HepG2 (cell line): ENCODE measurements at regions not wholly inside any gene's neighbourhood (a gene's known extent, or its start where the extent isn't known, plus 50 kb on each side); places are given as distances from the start of the nearest gene placed in this dataset.

Source experiments
- CBX5 ChIP-seq: sonication (generic); formaldehyde crosslinking; IDR thresholded peaks from 2 replicates; pipeline ENCODE4 v1.4.0; 2020; ENCODE audit warnings: missing genetic modification reagents, borderline replicate concordance
- FIP1L1 ChIP-seq: fragments of 200-400 bp; formaldehyde crosslinking; IDR thresholded peaks from 2 replicates; pipeline ENCODE4 v1.6.1; 2018; ENCODE audit warnings: low read depth, mild to moderate bottlenecking, low read length, moderate library complexity, borderline replicate concordance; ENCODE audit not compliant: insufficient read depth
- GATAD2A ChIP-seq: IDR thresholded peaks from 2 replicates; pipeline ENCODE4 v1.6.1; 2016
- HOXA5 ChIP-seq: sonication (generic); formaldehyde crosslinking; IDR thresholded peaks from 2 replicates; pipeline ENCODE4 v1.4.0; 2020; ENCODE audit warnings: missing genetic modification reagents
- JUNB ChIP-seq: sonication (generic); formaldehyde crosslinking; IDR thresholded peaks from 2 replicates; pipeline ENCODE4 v1.8.0; 2022; ENCODE audit warnings: missing genetic modification reagents, mild to moderate bottlenecking, borderline replicate concordance
- KDM6A ChIP-seq: IDR thresholded peaks from 2 replicates; pipeline ENCODE4 v1.6.1; 2016; ENCODE audit warnings: low read depth
- MAFK ChIP-seq, 2 experiments: IDR thresholded peaks in 1 of 2; conservative IDR thresholded peaks in 1 of 2; 2 replicates each; pipeline ENCODE4 v1.6.1; 2011; ENCODE audit warnings: improper control_type of control experiment in 2 of 2, low read length in 2 of 2
- NCOA2 ChIP-seq: sonication (generic); formaldehyde crosslinking; IDR thresholded peaks from 2 replicates; pipeline ENCODE4 v1.8.0; 2022; ENCODE audit warnings: inconsistent platforms
- NCOR1 ChIP-seq: fragments of 200-600 bp; sonication (generic); IDR thresholded peaks from 2 replicates; pipeline ENCODE4 v1.7.0; 2017; ENCODE audit warnings: antibody characterized with exemption, low read length, borderline replicate concordance
- PATZ1 ChIP-seq: sonication (generic); formaldehyde crosslinking; IDR thresholded peaks from 2 replicates; pipeline ENCODE4 v1.4.0; 2020; ENCODE audit warnings: missing genetic modification reagents
- PBX3 ChIP-seq: sonication (generic); formaldehyde crosslinking; IDR thresholded peaks from 2 replicates; pipeline ENCODE4 v1.8.1; 2023; ENCODE audit warnings: missing genetic modification reagents, inconsistent platforms, borderline replicate concordance
- SYNCRIP ChIP-seq: fragments of 200-400 bp; formaldehyde crosslinking; IDR thresholded peaks from 2 replicates; pipeline ENCODE4 v1.6.1; 2018; ENCODE audit warnings: mild to moderate bottlenecking, low read depth, low read length; ENCODE audit not compliant: insufficient read depth
- TFAP4 ChIP-seq: sonication (generic); IDR thresholded peaks from 2 replicates; pipeline ENCODE4 v1.6.1; 2016; ENCODE audit warnings: low read depth, borderline replicate concordance
- ZFP41 ChIP-seq: sonication (generic); formaldehyde crosslinking; IDR thresholded peaks from 2 replicates; pipeline ENCODE4 v1.4.0; 2020; ENCODE audit warnings: mild to moderate bottlenecking, missing genetic modification reagents, borderline replicate concordance
- ZFP62 ChIP-seq: sonication (generic); formaldehyde crosslinking; IDR thresholded peaks from 2 replicates; pipeline ENCODE4 v1.4.0; 2020; ENCODE audit warnings: missing genetic modification reagents
- ZNF180 ChIP-seq: sonication (generic); formaldehyde crosslinking; IDR thresholded peaks from 2 replicates; pipeline ENCODE4 v1.4.0; 2020; ENCODE audit warnings: low read depth, missing genetic modification reagents, borderline replicate concordance
- ZNF234 ChIP-seq: sonication (generic); formaldehyde crosslinking; conservative IDR thresholded peaks from 2 replicates; pipeline ENCODE4 v1.5.1; 2020; ENCODE audit warnings: mild to moderate bottlenecking, missing genetic modification reagents
- ZNF260 ChIP-seq: sonication (generic); formaldehyde crosslinking; IDR thresholded peaks from 2 replicates; pipeline ENCODE4 v1.4.0; 2020; ENCODE audit warnings: missing genetic modification reagents, low read depth, mild to moderate bottlenecking, borderline replicate concordance
- ZNF382 ChIP-seq: sonication (generic); formaldehyde crosslinking; IDR thresholded peaks from 2 replicates; pipeline ENCODE4 v1.5.0; 2020; ENCODE audit warnings: missing genetic modification reagents, mild to moderate bottlenecking, borderline replicate concordance
- ZNF460 ChIP-seq: sonication (generic); formaldehyde crosslinking; IDR thresholded peaks from 2 replicates; pipeline ENCODE4 v1.5.1; 2020; ENCODE audit warnings: missing genetic modification reagents, mild to moderate bottlenecking, borderline replicate concordance
- ZNF496 ChIP-seq: sonication (generic); formaldehyde crosslinking; IDR thresholded peaks from 2 replicates; pipeline ENCODE4 v1.8.1; 2023; ENCODE audit warnings: mild to moderate bottlenecking, moderate library complexity, missing genetic modification reagents; ENCODE audit not compliant: insufficient replicate concordance
- ZNF737 ChIP-seq: sonication (generic); formaldehyde crosslinking; IDR thresholded peaks from 2 replicates; pipeline ENCODE4 v1.5.0; 2020; ENCODE audit warnings: missing genetic modification reagents, mild to moderate bottlenecking, borderline replicate concordance
- ZNF740 ChIP-seq: sonication (generic); formaldehyde crosslinking; IDR thresholded peaks from 2 replicates; pipeline ENCODE4 v1.4.0; 2020; ENCODE audit warnings: missing genetic modification reagents

- TF ChIP-seq TFAP4 = no peak
- TF ChIP-seq ZNF382 (CRISPR knock-in tag) = no peak
- no peak for TF ChIP-seq ZNF180
- TF ChIP-seq NCOA2 (CRISPR knock-in tag) = no peak; the same call in 1 of the 2 replicates
- peak; percentile 62 for TF ChIP-seq GATAD2A
- no peak for TF ChIP-seq ZNF496 (CRISPR knock-in tag)
- TF ChIP-seq FIP1L1 = no peak
- no peak for TF ChIP-seq ZNF737 (CRISPR knock-in tag)
- no peak for TF ChIP-seq HOXA5
- TF ChIP-seq CBX5 (CRISPR knock-in tag) = no peak
- TF ChIP-seq NCOR1 = peak; percentile 46; the same call in 1 of the 2 replicates
- no peak for TF ChIP-seq ZNF234
- peak; percentile 26 to 68; a peak in 3 of 4 replicates for TF ChIP-seq MAFK (conservative IDR thresholded peaks at IDR 0.05 in 1 of 2, IDR thresholded peaks at IDR 0.05 in 1 of 2; ENCODE audit: low read length in 2 of 2)
- TF ChIP-seq PBX3 (CRISPR knock-in tag) = no peak
- no peak for TF ChIP-seq ZFP62 (CRISPR knock-in tag)
- peak; percentile 86; the same call in 1 of the 2 replicates for TF ChIP-seq JUNB
- TF ChIP-seq ZNF260 (CRISPR knock-in tag) = no peak
- TF ChIP-seq SYNCRIP = no peak
- TF ChIP-seq KDM6A (CRISPR knock-in tag) = 0 out of 2 replicates have a peak, but pooled peaks have one; percentile 31
- no peak for TF ChIP-seq ZNF740
- TF ChIP-seq ZFP41 = no peak
- TF ChIP-seq ZNF460 (CRISPR knock-in tag) = no peak
- no peak for TF ChIP-seq PATZ1 (CRISPR knock-in tag)
Observed at GRCh38 chr13:67283637-67284036, 53.5 kb upstream of the PCDH9 start (continued).
